Ishikawa (cell line): ENCODE measurements at regions not wholly inside any gene's neighbourhood (a gene's known extent, or its start where the extent isn't known, plus 50 kb on each side); places are given as distances from the start of the nearest gene placed in this dataset.

Experiments used
- CEBPB ChIP-seq: IDR thresholded peaks from 2 replicates; pipeline ENCODE4 v1.6.1; 2012
- CREB1 ChIP-seq: IDR thresholded peaks from 2 replicates; pipeline ENCODE4 v1.6.1; 2012; ENCODE audit warnings: low read depth
- EP300 ChIP-seq: IDR thresholded peaks from 2 replicates; pipeline ENCODE4 v1.6.1; 2012; ENCODE audit warnings: borderline replicate concordance
- FOXM1 ChIP-seq: IDR thresholded peaks from 2 replicates; pipeline ENCODE4 v1.6.1; 2012; ENCODE audit warnings: low read depth, borderline replicate concordance
- NFIC ChIP-seq: IDR thresholded peaks from 2 replicates; pipeline ENCODE4 v1.6.1; 2012
- RAD21 ChIP-seq: IDR thresholded peaks from 2 replicates; pipeline ENCODE4 v1.6.1; 2012; ENCODE audit warnings: low read depth
- REST ChIP-seq: IDR thresholded peaks from 2 replicates; pipeline ENCODE4 v1.6.1; 2012; ENCODE audit warnings: low read depth, mild to moderate bottlenecking
- TAF1 ChIP-seq: IDR thresholded peaks from 2 replicates; pipeline ENCODE4 v1.6.1; 2012; ENCODE audit warnings: low read depth, mild to moderate bottlenecking
- USF1 ChIP-seq: IDR thresholded peaks from 2 replicates; pipeline ENCODE4 v1.6.1; 2012
- YY1 ChIP-seq: IDR thresholded peaks from 2 replicates; pipeline ENCODE4 v1.6.1; 2012; ENCODE audit warnings: low read depth
- TF ChIP-seq, protein P1 (sequence below): IDR thresholded peaks from 2 replicates; pipeline ENCODE4 v1.6.1; 2012

GRCh38 chr6:117007659-117008058, 130.6 kb downstream of the RFX6 start:
- no peak for TF ChIP-seq FOXM1
- TF ChIP-seq, protein P1, sequence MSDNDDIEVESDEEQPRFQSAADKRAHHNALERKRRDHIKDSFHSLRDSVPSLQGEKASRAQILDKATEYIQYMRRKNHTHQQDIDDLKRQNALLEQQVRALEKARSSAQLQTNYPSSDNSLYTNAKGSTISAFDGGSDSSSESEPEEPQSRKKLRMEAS = no peak
- no peak for TF ChIP-seq TAF1
- no peak for TF ChIP-seq YY1
- TF ChIP-seq REST = no peak
- no peak for TF ChIP-seq EP300
- no peak for TF ChIP-seq CEBPB
- no peak for TF ChIP-seq RAD21
- no peak for TF ChIP-seq CREB1
- no peak for TF ChIP-seq USF1
- TF ChIP-seq NFIC = no peak
